ENCODE measurements at regions not wholly inside any gene's neighbourhood (a gene's known extent, or its start where the extent isn't known, plus 50 kb on each side); places are given as distances from the start of the nearest gene placed in this dataset.

DNA sequence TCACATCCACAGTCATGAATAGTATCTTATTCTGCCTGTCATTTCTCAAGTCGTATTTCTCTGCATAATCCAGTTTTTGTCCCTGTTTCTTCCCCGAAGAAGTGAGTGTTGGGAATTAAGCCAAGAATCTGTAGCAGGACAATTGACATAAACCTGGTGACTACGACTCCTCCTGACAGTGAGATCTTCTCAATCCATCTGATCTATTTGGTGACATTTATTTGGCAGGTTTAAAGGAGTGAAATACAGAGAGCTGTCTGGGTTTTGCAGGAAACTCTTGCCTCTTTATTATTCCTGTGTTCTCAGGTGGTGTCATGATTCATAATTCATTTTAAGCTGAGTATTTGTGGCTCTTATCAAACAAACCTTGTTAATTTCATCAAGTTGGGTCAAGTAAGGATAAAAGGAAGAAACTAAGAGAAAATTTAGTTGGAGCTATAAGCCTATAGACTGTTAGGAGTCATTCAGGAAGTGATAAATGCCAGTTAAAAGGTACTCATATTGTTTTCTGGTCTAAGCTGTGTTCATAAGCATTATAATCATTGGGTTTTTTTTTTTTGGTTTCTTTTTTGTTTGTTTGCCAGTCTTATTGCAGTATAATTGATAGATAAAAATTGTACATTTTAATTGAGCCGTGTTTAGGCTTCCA lies 95.9 kb upstream of the PCSK1 start:
- CTCF ChIA-PET: interaction anchor here (0.6 to 0.9 kb wide), 2 partner anchors 11 to 628 kb away, joined by 3 to 5 read pairs; no protein-coding TSS in a partner anchor
- TF ChIP-seq RAD21 (conservative IDR thresholded peaks at IDR 0.05 in 1 of 2, IDR thresholded peaks at IDR 0.05 in 1 of 2) (no peak), EP300 (IDR thresholded peaks at IDR 0.05) (peak; percentile 34 to 65; a peak in 1 of 5 replicates), ZFP36 (IDR thresholded peaks at IDR 0.05; ENCODE audit: borderline replicate concordance, partially characterized antibody) (no peak), SMC3 (IDR thresholded peaks at IDR 0.05) (no peak), NR3C1 (IDR thresholded peaks at IDR 0.05) (no peak), MAFK (IDR thresholded peaks at IDR 0.05; ENCODE audit: partially characterized antibody) (no peak), GATA3 (IDR thresholded peaks at IDR 0.05; ENCODE audit: borderline replicate concordance) (no peak), RCOR1 (IDR thresholded peaks at IDR 0.05; ENCODE audit: low read depth, low read length) (no peak), JUNB (IDR thresholded peaks at IDR 0.05) (peak; percentile 31; the same call in 1 of the 2 replicates), FOSL2 (IDR thresholded peaks at IDR 0.05) (0 out of 2 replicates have a peak, but pooled peaks have one; percentile 6), FOSL2 (CRISPR knock-in tag; IDR thresholded peaks at IDR 0.05) (peak; percentile 15; the same call in 1 of the 2 replicates)
- TF ChIP-seq, protein P1, sequence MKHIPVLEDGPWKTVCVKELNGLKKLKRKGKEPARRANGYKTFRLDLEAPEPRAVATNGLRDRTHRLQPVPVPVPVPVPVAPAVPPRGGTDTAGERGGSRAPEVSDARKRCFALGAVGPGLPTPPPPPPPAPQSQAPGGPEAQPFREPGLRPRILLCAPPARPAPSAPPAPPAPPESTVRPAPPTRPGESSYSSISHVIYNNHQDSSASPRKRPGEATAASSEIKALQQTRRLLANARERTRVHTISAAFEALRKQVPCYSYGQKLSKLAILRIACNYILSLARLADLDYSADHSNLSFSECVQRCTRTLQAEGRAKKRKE (CRISPR knock-in tag; IDR thresholded peaks at IDR 0.05; ENCODE audit: low read depth): no peak
- TF ChIP-seq, protein P2, sequence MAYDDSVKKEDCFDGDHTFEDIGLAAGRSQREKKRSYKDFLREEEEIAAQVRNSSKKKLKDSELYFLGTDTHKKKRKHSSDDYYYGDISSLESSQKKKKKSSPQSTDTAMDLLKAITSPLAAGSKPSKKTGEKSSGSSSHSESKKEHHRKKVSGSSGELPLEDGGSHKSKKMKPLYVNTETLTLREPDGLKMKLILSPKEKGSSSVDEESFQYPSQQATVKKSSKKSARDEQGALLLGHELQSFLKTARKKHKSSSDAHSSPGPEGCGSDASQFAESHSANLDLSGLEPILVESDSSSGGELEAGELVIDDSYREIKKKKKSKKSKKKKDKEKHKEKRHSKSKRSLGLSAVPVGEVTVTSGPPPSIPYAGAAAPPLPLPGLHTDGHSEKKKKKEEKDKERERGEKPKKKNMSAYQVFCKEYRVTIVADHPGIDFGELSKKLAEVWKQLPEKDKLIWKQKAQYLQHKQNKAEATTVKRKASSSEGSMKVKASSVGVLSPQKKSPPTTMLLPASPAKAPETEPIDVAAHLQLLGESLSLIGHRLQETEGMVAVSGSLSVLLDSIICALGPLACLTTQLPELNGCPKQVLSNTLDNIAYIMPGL (CRISPR knock-in tag; IDR thresholded peaks at IDR 0.05; ENCODE audit: borderline replicate concordance): no peak
- 29% methylated on average over 4 of the region's 4 CpGs for WGBS (ENCODE audit: missing lambda C conversion rate)
- ATAC-seq (peak in 1 of 2 experiments; percentile 30; a peak in 1 of 6 replicates), DNase-seq (ENCODE audit: low read depth in 1 of 2, low spot score in 1 of 2) (no peak), FAIRE-seq (peak; percentile 63)
- peak overlapping the region; percentile 55 to 71; a peak in 5 of 6 replicates for H3K27ac ChIP-seq
- peaks cover 17% of the 10 kb centered on the region for H3K4me1 ChIP-seq
- no peak overlapping the region for H3K4me3 ChIP-seq
- POLR2A ChIA-PET: no interaction called here
- H3K4me2 ChIP-seq: peak overlapping the region; percentile 14
- no peaks in the 10 kb centered on the region for H3K9me3 ChIP-seq

DNA sequence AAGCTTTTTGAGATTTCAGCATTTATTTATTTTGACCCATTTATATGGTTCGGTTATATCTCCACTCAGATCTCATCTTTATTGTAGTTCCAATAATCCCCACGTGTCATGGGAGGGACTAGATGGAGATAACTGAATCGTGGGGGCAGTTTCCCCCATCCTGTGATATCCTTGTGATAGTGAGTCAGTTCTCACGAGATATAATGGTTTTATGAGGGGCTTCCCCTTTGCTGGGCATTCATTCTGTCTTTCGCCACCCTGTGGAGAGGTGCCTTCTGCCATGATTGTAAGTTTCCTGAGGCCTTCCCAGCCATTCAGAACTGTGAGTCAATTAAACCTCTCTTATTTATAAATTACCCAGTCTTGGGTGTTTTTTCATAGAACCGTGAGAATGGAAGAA lies 96.5 kb upstream of the PCSK1 start:
- peaks cover 17% of the 10 kb centered on the region for H3K4me1 ChIP-seq
- H3K4me3 ChIP-seq: no peak overlapping the region
- TF ChIP-seq, protein P1 (CRISPR knock-in tag; IDR thresholded peaks at IDR 0.05; ENCODE audit: low read depth): no peak
- TF ChIP-seq PHF8 (IDR thresholded peaks at IDR 0.05; ENCODE audit: borderline replicate concordance, low read depth): no peak
- TF ChIP-seq ZSCAN20 (CRISPR knock-in tag; IDR thresholded peaks at IDR 0.05): no peak
- TF ChIP-seq HOXB5 (CRISPR knock-in tag; IDR thresholded peaks at IDR 0.05): no peak
- TF ChIP-seq CBX8 (IDR thresholded peaks at IDR 0.05): no peak
- TF ChIP-seq, protein P2 (CRISPR knock-in tag; IDR thresholded peaks at IDR 0.05; ENCODE audit: borderline replicate concordance): no peak
- no peak for TF ChIP-seq RAD21 (conservative IDR thresholded peaks at IDR 0.05 in 1 of 2, IDR thresholded peaks at IDR 0.05 in 1 of 2)
- TF ChIP-seq, protein P3, sequence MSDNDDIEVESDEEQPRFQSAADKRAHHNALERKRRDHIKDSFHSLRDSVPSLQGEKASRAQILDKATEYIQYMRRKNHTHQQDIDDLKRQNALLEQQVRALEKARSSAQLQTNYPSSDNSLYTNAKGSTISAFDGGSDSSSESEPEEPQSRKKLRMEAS (IDR thresholded peaks at IDR 0.05): no peak
- TF ChIP-seq, protein P4, sequence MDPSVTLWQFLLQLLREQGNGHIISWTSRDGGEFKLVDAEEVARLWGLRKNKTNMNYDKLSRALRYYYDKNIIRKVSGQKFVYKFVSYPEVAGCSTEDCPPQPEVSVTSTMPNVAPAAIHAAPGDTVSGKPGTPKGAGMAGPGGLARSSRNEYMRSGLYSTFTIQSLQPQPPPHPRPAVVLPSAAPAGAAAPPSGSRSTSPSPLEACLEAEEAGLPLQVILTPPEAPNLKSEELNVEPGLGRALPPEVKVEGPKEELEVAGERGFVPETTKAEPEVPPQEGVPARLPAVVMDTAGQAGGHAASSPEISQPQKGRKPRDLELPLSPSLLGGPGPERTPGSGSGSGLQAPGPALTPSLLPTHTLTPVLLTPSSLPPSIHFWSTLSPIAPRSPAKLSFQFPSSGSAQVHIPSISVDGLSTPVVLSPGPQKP (IDR thresholded peaks at IDR 0.05; ENCODE audit: low read depth, low read length): no peak
- TF ChIP-seq CEBPB (IDR thresholded peaks at IDR 0.05): no peak
- no peak for ATAC-seq
- 50% methylated on average over 6 of the region's 6 CpGs for WGBS (ENCODE audit: missing lambda C conversion rate)
- no peaks in the 10 kb centered on the region for H3K9me3 ChIP-seq
- peak overlapping the region; percentile 14; the same call in 2 of the 3 replicates for H3K4me2 ChIP-seq
- DNase-seq (ENCODE audit: low read depth in 1 of 2, low spot score in 1 of 2): no peak
- FAIRE-seq: no peak
- ChIA-PET CTCF (interaction anchor here (0.6 to 0.9 kb wide), 2 partner anchors 12 to 627 kb away, joined by 3 to 5 read pairs; no protein-coding TSS in a partner anchor), POLR2A (no interaction called here)
- H3K27ac ChIP-seq: peak overlapping the region; percentile 55 to 64; a peak in 4 of 6 replicates
